MCF 10A (cell line): ENCODE measurements at regions not wholly inside any gene's neighbourhood (a gene's known extent, or its start where the extent isn't known, plus 50 kb on each side); places are given as distances from the start of the nearest gene placed in this dataset.

Experiments used
- BruUV-seq: library from RNA; stranded (reverse); fragments of 400-500 nt; replicated peaks from 2 replicates; lab custom pipeline; 2021; lab: Mats Ljungman, UMichigan
- CTCF ChIA-PET: fragments of 300-600 bp; sonication (Branson Sonifier 250); formaldehyde crosslinking; extraction: SDS; loops from one replicate; lab custom pipeline; 2021; ENCODE audit warnings: antibody characterized with exemption, inconsistent platforms; lab: Yijun Ruan, JAX
- POLR2A ChIA-PET: fragments of 300-600, 350-650 bp; sonication (Branson Sonifier 250); formaldehyde crosslinking; extraction: SDS; loops from one replicate; lab custom pipeline; 2020; ENCODE audit warnings: antibody characterized with exemption, inconsistent platforms; lab: Yijun Ruan, JAX
- DNase-seq: peaks from one replicate; pipeline ENCODE4 v3.0.0-alpha.2; 2018; ENCODE audit not compliant: unreplicated experiment
- H3K27ac Mint-ChIP-seq: one replicate; pipeline ENCODE4 v1.8.0; 2022; ENCODE audit warnings: mild to moderate bottlenecking, low read depth, mixed read lengths; ENCODE audit not compliant: unreplicated experiment
- H3K27me3 Mint-ChIP-seq: one replicate; pipeline ENCODE4 v1.8.0; 2022; ENCODE audit warnings: mixed read lengths; ENCODE audit not compliant: insufficient read depth, unreplicated experiment
- H3K36me3 Mint-ChIP-seq: one replicate; pipeline ENCODE4 v1.8.0; 2022; ENCODE audit warnings: mild to moderate bottlenecking, moderate library complexity, mixed read lengths; ENCODE audit not compliant: insufficient read depth, unreplicated experiment
- H3K4me1 Mint-ChIP-seq: one replicate; pipeline ENCODE4 v1.8.0; 2022; ENCODE audit warnings: mixed read lengths; ENCODE audit not compliant: insufficient read depth, unreplicated experiment
- H3K4me3 Mint-ChIP-seq: one replicate; pipeline ENCODE4 v1.8.0; 2022; ENCODE audit warnings: mild to moderate bottlenecking, moderate library complexity, mixed read lengths; ENCODE audit not compliant: unreplicated experiment
- H3K9me3 Mint-ChIP-seq: one replicate; pipeline ENCODE4 v1.8.0; 2022; ENCODE audit warnings: mixed read lengths; ENCODE audit not compliant: unreplicated experiment
- CTCF ChIP-seq: fragments of 200-600 bp; IDR thresholded peaks from one replicate; pipeline ENCODE4 v1.8.0; 2022; ENCODE audit warnings: antibody characterized with exemption, mild to moderate bottlenecking; ENCODE audit not compliant: unreplicated experiment
- intact Hi-C: fragments of 100-400 bp; cut with micrococcal nuclease; formaldehyde crosslinking; loops from 2 replicates; pipeline ENCODE4 v1.14.1; 2022

- intact Hi-C loops, result no loop called here
- CTCF ChIA-PET, result no interaction called here
- Mint-ChIP-seq H3K4me1 (no peaks in the 10 kb centered on the region), H3K36me3 (peaks cover 6% of the 10 kb centered on the region), H3K4me3 (no peak overlapping the region), H3K27ac (no peak overlapping the region), H3K27me3 (no peaks in the 10 kb centered on the region), H3K9me3 (no peaks in the 10 kb centered on the region)
- BruUV-seq, result no TSS peak
- POLR2A ChIA-PET, result interaction anchor here (0.7 kb wide), 1 partner anchor 111 kb away, joined by 3 read pairs; no protein-coding TSS in a partner anchor
- TF ChIP-seq CTCF, result no peak
- DNase-seq, result no peak
These were observed 247.3 kb upstream of the PDE10A start for GRCh38 chr6:165910184-165910966.

- CTCF ChIA-PET, result no interaction called here
These were observed 243.7 kb upstream of the PDE10A start for GRCh38 chr6:165906736-165907135.

GRCh38 chr6:165905744-165906143 lies 242.7 kb upstream of the PDE10A start:
- Mint-ChIP-seq H3K36me3 (peaks cover 6% of the 10 kb centered on the region), H3K27ac (no peak overlapping the region), H3K4me3 (no peak overlapping the region), H3K27me3 (no peaks in the 10 kb centered on the region), H3K9me3 (peaks cover 11% of the 10 kb centered on the region), H3K4me1 (no peaks in the 10 kb centered on the region)
- BruUV-seq, result no TSS peak
- DNase-seq, result no peak
- intact Hi-C loops, result no loop called here
- no peak for TF ChIP-seq CTCF
- ChIA-PET CTCF (no interaction called here), POLR2A (no interaction called here)

More at GRCh38 chr6:165906736-165907135, 243.7 kb upstream of the PDE10A start:
- peaks cover 6% of the 10 kb centered on the region for H3K36me3 Mint-ChIP-seq
- POLR2A ChIA-PET, result no interaction called here
- no peaks in the 10 kb centered on the region for H3K4me1 Mint-ChIP-seq
- no peaks in the 10 kb centered on the region for H3K27me3 Mint-ChIP-seq
- H3K27ac Mint-ChIP-seq, result no peak overlapping the region
- peaks cover 11% of the 10 kb centered on the region for H3K9me3 Mint-ChIP-seq
- TF ChIP-seq CTCF, result no peak
- no peak for DNase-seq
- no TSS peak for BruUV-seq
- H3K4me3 Mint-ChIP-seq, result no peak overlapping the region
- intact Hi-C loops, result no loop called here

- peaks cover 11% of the 10 kb centered on the region for H3K9me3 Mint-ChIP-seq
- no peaks in the 10 kb centered on the region for H3K36me3 Mint-ChIP-seq
- no peak overlapping the region for H3K4me3 Mint-ChIP-seq
- no peak for TF ChIP-seq CTCF
- H3K27ac Mint-ChIP-seq, result no peak overlapping the region
- intact Hi-C loops, result no loop called here
- no peak for DNase-seq
- BruUV-seq, result no TSS peak
- CTCF ChIA-PET, result interaction anchor here (0.6 kb wide), 1 partner anchor 15 kb away, joined by 4 read pairs; no protein-coding TSS in a partner anchor
- H3K4me1 Mint-ChIP-seq, result no peaks in the 10 kb centered on the region
- POLR2A ChIA-PET, result no interaction called here
- no peaks in the 10 kb centered on the region for H3K27me3 Mint-ChIP-seq
These were observed 237.9 kb upstream of the PDE10A start for GRCh38 chr6:165900970-165901369.
